ENCODE measurements at regions not wholly inside any gene's neighbourhood (a gene's known extent, or its start where the extent isn't known, plus 50 kb on each side); places are given as distances from the start of the nearest gene placed in this dataset.

DNA sequence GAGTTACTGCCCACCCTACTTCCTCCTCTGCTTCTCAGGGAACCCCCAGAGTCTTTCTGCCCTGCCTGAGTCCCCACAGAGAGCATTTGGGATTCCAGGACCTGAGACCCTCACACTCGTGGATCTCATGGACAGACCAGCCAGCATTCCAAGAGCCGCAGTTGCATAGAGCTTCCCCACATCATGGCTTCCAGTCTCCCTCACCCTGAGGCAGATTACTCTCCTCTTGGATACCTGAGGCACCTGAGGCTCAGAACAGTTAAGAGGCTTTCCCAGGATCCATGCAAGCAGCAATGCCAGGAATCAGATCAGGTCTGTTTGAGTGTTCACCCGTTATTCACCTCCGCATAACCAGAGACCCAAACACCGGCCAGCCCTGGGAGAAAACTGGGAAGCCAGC is 102.2 kb downstream of the TRIM29 start:
- WGBS, 4 donors = 92 to 97% (median 93%) methylated on average over 5 of the region's 5 CpGs
- H3K9me3 ChIP-seq = peaks cover 0 to 10% (median 0%) of the 10 kb centered on the region in 12 donors
- no peaks in the 10 kb centered on the region for H3K36me3 ChIP-seq
- no peak overlapping the region for H3K4me3 ChIP-seq
- peaks cover 0 to 3% (median 0%) of the 10 kb centered on the region in 9 donors for H3K27me3 ChIP-seq
- intact Hi-C loops (cut with DNase I) = no loop called here
- H3K4me1 ChIP-seq = peaks cover 0 to 3% (median 0%) of the 10 kb centered on the region in 12 donors
- H3K27ac ChIP-seq = no peak overlapping the region
- ATAC-seq (no peak), DNase-seq (no peak)
- TF ChIP-seq, protein P1, sequence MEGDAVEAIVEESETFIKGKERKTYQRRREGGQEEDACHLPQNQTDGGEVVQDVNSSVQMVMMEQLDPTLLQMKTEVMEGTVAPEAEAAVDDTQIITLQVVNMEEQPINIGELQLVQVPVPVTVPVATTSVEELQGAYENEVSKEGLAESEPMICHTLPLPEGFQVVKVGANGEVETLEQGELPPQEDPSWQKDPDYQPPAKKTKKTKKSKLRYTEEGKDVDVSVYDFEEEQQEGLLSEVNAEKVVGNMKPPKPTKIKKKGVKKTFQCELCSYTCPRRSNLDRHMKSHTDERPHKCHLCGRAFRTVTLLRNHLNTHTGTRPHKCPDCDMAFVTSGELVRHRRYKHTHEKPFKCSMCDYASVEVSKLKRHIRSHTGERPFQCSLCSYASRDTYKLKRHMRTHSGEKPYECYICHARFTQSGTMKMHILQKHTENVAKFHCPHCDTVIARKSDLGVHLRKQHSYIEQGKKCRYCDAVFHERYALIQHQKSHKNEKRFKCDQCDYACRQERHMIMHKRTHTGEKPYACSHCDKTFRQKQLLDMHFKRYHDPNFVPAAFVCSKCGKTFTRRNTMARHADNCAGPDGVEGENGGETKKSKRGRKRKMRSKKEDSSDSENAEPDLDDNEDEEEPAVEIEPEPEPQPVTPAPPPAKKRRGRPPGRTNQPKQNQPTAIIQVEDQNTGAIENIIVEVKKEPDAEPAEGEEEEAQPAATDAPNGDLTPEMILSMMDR (IDR thresholded peaks at IDR 0.05) = no peak
- TF ChIP-seq POLR2A (IDR thresholded peaks at IDR 0.05) = no peak

DNA sequence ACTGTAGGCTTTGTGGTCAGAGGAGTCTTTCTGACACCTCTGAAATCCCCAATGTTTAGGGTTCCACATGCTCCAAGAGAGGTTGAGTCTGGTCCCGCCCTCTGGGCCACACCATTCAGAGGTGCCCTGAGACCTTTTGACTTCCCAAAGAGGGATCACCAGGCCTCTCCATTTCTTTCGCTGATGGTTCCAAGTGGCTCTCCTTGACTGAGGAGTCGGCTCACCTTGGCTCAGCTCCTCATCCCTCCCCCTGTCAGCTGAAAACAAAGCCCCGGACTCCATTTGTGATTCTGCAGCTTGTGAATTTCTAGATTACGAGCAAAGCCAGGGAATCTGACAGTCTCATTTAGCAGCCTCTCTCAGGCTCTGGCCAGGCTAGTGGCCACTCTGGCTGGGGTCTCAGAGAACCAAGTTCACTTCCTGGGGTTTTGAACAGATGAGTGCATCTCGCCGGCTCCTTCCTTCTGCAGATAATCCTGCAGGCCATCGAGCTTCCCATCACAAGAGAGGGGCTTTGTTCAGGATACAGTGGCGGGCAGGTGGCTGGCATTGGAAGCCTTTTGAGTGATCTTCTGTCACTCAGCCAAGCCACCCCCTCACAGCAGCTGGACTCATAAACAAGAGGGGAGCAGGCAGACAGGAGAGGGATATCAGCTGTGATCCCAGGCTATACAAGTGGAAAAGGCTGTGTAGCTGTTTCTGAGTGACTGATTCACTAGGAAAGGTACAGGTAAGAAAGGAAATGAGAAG is 102.9 kb downstream of the TRIM29 start:
- ATAC-seq (no peak), DNase-seq (no peak)
- Histone ChIP-seq H3K9me3 (peaks cover 0 to 10% (median 0%) of the 10 kb centered on the region in 12 donors), H3K27me3 (peaks cover 0 to 3% (median 0%) of the 10 kb centered on the region in 9 donors), H3K36me3 (no peaks in the 10 kb centered on the region), H3K27ac (no peak overlapping the region), H3K4me3 (no peak overlapping the region), H3K4me1 (peaks cover 0 to 3% (median 0%) of the 10 kb centered on the region in 12 donors)
- intact Hi-C loops (cut with DNase I) = no loop called here
- TF ChIP-seq, protein P1 (IDR thresholded peaks at IDR 0.05) = no peak
- no peak for TF ChIP-seq POLR2A (IDR thresholded peaks at IDR 0.05)
- 72 to 76% (median 73%) methylated on average over 9 of the region's 9 CpGs for WGBS, 4 donors

DNA sequence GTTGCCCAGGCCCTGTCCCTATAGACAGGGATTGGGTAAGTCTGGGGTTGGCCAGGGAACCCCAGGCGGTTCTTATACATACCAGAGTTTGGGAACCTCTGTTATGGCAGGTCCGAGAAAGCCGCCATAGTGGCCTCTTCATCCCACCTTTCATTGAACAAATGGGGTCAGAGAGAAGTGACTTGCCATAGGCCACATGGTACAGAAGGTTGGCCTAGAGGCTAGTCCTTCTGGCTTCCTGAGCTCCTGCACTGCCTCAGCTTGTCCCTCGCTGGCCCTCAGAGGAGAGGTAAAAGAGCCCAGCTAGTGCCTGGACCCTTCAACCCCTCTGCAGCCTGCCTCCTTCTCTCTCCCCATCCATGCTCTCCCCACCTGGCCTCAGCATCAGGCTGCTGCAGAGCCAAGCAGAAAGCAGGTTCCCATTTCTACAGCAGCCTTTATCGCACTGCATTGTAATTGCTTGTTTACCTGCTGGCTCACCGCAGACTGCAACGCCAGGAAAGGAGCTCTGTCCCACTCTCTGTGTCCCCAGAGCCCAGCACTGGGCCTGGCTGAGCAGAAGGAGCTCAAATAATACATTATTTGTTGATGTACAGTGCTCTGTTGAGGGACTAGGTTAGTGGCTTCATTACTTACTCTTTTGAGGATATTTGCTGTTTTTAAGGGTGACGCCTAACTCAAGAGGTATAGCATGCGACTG is 103.6 kb downstream of the TRIM29 start:
- no peak overlapping the region for H3K4me3 ChIP-seq
- intact Hi-C loops (cut with DNase I) = no loop called here
- no peak overlapping the region for H3K27ac ChIP-seq
- peaks cover 0 to 3% (median 0%) of the 10 kb centered on the region in 12 donors for H3K4me1 ChIP-seq
- DNase-seq (no peak), ATAC-seq (peak in 1 of 4 donors; percentile 28)
- H3K9me3 ChIP-seq = peaks cover 0 to 10% (median 0%) of the 10 kb centered on the region in 12 donors
- no peak for TF ChIP-seq POLR2A (IDR thresholded peaks at IDR 0.05)
- TF ChIP-seq, protein P1 (IDR thresholded peaks at IDR 0.05) = no peak
- WGBS, 4 donors = 83 to 92% (median 89%) methylated on average over 9 of the region's 9 CpGs
- peaks cover 0 to 3% (median 0%) of the 10 kb centered on the region in 9 donors for H3K27me3 ChIP-seq
- H3K36me3 ChIP-seq = no peaks in the 10 kb centered on the region

DNA sequence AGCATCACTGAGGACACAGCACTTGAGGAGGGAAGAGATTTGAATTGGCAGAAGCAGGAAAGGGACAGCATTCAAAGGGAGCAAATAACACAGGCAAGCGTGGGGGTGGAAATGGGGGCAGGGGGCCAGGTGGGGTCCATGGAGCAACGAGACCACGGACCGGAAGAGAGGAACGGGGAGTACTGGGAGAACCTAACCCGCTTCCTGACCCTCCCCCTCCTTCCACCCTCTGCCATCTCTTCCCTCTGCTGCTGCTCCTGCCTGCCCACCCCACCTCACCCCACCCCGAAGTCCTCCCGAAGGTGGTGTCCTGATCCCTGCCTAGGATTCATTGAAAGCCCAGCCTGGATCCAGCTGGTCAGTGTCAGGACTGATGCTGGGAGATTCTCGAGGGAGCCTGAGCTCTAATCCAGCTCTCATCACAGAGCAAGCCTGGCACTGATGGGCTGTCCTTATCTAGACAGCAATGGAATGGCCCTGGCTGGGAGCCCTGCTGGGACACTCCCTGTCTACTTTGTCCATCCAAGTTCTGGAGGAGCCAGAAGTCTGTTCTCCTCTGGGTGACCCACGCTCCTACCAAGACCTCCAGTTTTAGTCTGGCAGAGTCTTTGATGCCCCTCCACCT is 105.0 kb downstream of the TRIM29 start:
- WGBS, 4 donors = 38 to 49% (median 41%) methylated on average over 10 of the region's 10 CpGs
- H3K36me3 ChIP-seq = no peaks in the 10 kb centered on the region
- H3K27me3 ChIP-seq = peaks cover 0 to 10% (median 0%) of the 10 kb centered on the region in 9 donors
- DNase-seq (no peak), ATAC-seq (peak in 2 of 4 donors; percentile 16 to 32)
- peaks cover 0 to 10% (median 0%) of the 10 kb centered on the region in 12 donors for H3K9me3 ChIP-seq
- no peak overlapping the region for H3K27ac ChIP-seq
- TF ChIP-seq, protein P1 (IDR thresholded peaks at IDR 0.05) = no peak
- TF ChIP-seq POLR2A (IDR thresholded peaks at IDR 0.05) = no peak
- no peak overlapping the region for H3K4me3 ChIP-seq
- peaks cover 0 to 3% (median 0%) of the 10 kb centered on the region in 12 donors for H3K4me1 ChIP-seq
- intact Hi-C loops (cut with DNase I) = no loop called here
